Kidney (tissue), 13 donors: ENCODE measurements at regions not wholly inside any gene's neighbourhood (a gene's known extent, or its start where the extent isn't known, plus 50 kb on each side); places are given as distances from the start of the nearest gene placed in this dataset.
"Not testable (repeated sequence)": the region's sequence is repeated elsewhere in the genome, so short reads cannot be mapped to it uniquely, and the experiment has no call there.

ENCODE experiments used
- DNase-seq, 5 donors: peaks; one replicate each; pipeline ENCODE4 v3.0.0-alpha.2; 2013 to 2020
- FAIRE-seq: peaks from 2 replicates; lab custom pipeline; 2012; peaks lifted over from hg19 to GRCh38; lab: Jason Lieb, UNC
- H3K27ac ChIP-seq, 2 donors: one replicate each; pipeline ENCODE4 v1.7.0; 2013; ENCODE audit warnings: low read depth in 2 of 2, low read length in 2 of 2, inconsistent platforms in 1 of 2
- H3K27me3 ChIP-seq: one replicate; pipeline ENCODE4 v1.7.1; 2013; ENCODE audit warnings: low read length, inconsistent platforms; ENCODE audit not compliant: control insufficient read depth, insufficient read depth
- H3K36me3 ChIP-seq, 3 donors: one replicate each; pipeline versions ENCODE4 v1.7.0 to v1.7.1; 2013; ENCODE audit warnings: low read length in 3 of 3, control low read depth in 1 of 3, inconsistent platforms in 1 of 3; ENCODE audit not compliant: insufficient read depth in 3 of 3, control insufficient read depth in 2 of 3
- H3K4me1 ChIP-seq, 3 donors: one replicate each; pipeline versions ENCODE4 v1.7.0 to v1.7.1; 2013; ENCODE audit warnings: low read length in 3 of 3, inconsistent platforms in 1 of 3, low read depth in 1 of 3; ENCODE audit not compliant: control insufficient read depth in 2 of 3, insufficient read depth in 2 of 3
- H3K4me3 ChIP-seq, 3 donors: one replicate each; pipeline versions ENCODE4 v1.7.0 to v1.8.1; 2013; ENCODE audit warnings: low read length in 3 of 3, control low read depth in 1 of 3, inconsistent platforms in 1 of 3
- H3K9ac ChIP-seq, 3 donors: one replicate each; pipeline versions ENCODE4 v1.7.0 to v1.7.1; 2013; ENCODE audit warnings: low read length in 3 of 3, control low read depth in 1 of 3, inconsistent platforms in 1 of 3
- H3K9me3 ChIP-seq, 3 donors: one replicate each; pipeline versions ENCODE4 v1.7.0 to v1.7.1; 2013; ENCODE audit warnings: low read length in 3 of 3, control low read depth in 1 of 3, inconsistent platforms in 1 of 3; ENCODE audit not compliant: control insufficient read depth in 2 of 3, insufficient read depth in 1 of 3
- intact Hi-C: fragments of 100-400 bp; cut with DNase I; formaldehyde crosslinking; loops from one replicate; pipeline ENCODE4 v1.11.1; 2022
- TF ChIP-seq, protein P1 (sequence below): IDR thresholded peaks from 3 replicates; pipeline ENCODE4 v1.5.1; 2012; ENCODE audit warnings: mild to moderate bottlenecking, moderate library complexity, borderline replicate concordance; ENCODE audit not compliant: insufficient read depth; ENCODE audit errors: extremely low read depth
- donor health status: control.
- donor health status: control.
- donor health status: control.
- donor health status: control.
- donor health status: control.
- donor health status: DM: yes; HTN: yes; CAD: no.
- donor health status: Normal renal cell carcinoma (clear cell type).

DNA sequence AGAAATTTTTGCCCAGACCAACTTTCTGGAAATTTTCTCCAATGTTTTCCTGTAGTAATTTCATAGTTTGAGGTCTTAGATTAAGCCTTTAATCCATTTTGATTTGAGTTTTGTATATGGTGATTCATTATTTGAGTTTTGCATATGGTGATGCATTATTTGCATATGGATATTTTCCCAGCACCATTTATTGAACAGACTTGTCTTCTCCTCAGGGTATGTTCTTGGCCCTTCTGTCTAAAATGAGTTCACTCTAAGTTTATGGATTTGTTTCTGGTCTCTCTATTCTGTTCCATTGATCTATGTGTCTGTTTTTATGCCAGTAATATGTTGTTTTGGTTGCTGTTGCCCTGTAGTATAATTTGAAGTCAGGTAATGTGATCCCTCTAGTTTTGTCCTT is 139.3 kb downstream of the SLC25A46 start:
- Histone ChIP-seq H3K36me3 (no peaks in the 10 kb centered on the region), H3K9ac (no peak overlapping the region), H3K27ac (no peak overlapping the region), H3K4me3 (no peak overlapping the region), H3K9me3 (peaks cover 0 to 2% (median 0%) of the 10 kb centered on the region in 3 donors), H3K27me3 (no peaks in the 10 kb centered on the region), H3K4me1 (no peaks in the 10 kb centered on the region)
- DNase-seq (no peak), FAIRE-seq (no peak)
- intact Hi-C loops = no loop called here
- TF ChIP-seq, protein P1, sequence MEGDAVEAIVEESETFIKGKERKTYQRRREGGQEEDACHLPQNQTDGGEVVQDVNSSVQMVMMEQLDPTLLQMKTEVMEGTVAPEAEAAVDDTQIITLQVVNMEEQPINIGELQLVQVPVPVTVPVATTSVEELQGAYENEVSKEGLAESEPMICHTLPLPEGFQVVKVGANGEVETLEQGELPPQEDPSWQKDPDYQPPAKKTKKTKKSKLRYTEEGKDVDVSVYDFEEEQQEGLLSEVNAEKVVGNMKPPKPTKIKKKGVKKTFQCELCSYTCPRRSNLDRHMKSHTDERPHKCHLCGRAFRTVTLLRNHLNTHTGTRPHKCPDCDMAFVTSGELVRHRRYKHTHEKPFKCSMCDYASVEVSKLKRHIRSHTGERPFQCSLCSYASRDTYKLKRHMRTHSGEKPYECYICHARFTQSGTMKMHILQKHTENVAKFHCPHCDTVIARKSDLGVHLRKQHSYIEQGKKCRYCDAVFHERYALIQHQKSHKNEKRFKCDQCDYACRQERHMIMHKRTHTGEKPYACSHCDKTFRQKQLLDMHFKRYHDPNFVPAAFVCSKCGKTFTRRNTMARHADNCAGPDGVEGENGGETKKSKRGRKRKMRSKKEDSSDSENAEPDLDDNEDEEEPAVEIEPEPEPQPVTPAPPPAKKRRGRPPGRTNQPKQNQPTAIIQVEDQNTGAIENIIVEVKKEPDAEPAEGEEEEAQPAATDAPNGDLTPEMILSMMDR = no peak

DNA sequence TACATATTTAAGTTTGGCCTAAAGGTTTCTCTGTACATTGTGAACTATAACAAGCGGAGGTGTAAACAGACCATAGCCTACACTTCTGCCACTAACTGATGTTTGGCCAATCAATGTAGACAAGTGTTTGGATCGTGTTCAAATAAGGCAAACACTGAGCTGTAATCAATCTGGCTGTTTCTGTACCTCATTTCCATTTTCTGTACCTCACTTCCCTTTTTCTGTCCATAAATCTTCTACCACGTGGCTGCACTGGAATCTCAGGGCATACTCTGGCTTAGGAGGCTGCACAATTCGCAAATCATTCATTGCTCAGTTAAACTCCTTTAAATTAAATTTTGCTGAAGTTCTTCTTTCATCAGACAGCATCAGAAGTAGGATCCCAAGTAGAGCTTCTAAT is 140.9 kb downstream of the SLC25A46 start:
- TF ChIP-seq, protein P1 = no peak
- Histone ChIP-seq H3K27me3 (no peaks in the 10 kb centered on the region), H3K36me3 (no peaks in the 10 kb centered on the region), H3K9me3 (peaks cover 0 to 2% (median 0%) of the 10 kb centered on the region in 3 donors), H3K4me3 (no peak overlapping the region), H3K4me1 (no peaks in the 10 kb centered on the region), H3K27ac (no peak overlapping the region), H3K9ac (no peak overlapping the region)
- FAIRE-seq (no peak), DNase-seq (no peak)
- intact Hi-C loops = no loop called here

DNA sequence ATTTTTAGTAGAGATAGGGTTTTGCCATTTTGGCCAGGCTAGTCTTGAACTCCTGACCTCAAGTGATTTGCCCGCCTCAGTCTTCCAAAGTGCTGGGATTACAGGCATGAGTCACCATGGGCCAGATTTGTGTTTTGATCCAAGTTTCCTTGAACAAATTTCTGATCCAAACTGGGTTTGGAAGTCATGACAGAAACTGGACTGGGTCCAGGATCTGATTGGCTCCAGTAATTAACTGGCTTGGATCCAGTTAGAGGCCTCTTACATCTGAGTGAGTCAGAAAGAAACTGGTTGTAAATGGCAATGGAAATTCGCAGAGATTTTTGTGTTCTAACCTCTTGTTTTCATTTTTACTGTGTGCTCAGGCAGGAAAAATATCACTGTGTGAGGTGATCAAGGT is 141.6 kb downstream of the SLC25A46 start:
- Histone ChIP-seq H3K36me3 (no peaks in the 10 kb centered on the region), H3K4me3 (no peak overlapping the region), H3K27me3 (no peaks in the 10 kb centered on the region), H3K9ac (no peak overlapping the region), H3K4me1 (no peaks in the 10 kb centered on the region), H3K9me3 (peaks cover 0 to 2% (median 0%) of the 10 kb centered on the region in 3 donors), H3K27ac (peak overlapping the region in 1 of 2 donors; percentile 10)
- TF ChIP-seq, protein P1 = no peak
- DNase-seq (peak in 2 of 5 donors; percentile 3 to 49), FAIRE-seq (peak; percentile 13)
- intact Hi-C loops = no loop called here

DNA sequence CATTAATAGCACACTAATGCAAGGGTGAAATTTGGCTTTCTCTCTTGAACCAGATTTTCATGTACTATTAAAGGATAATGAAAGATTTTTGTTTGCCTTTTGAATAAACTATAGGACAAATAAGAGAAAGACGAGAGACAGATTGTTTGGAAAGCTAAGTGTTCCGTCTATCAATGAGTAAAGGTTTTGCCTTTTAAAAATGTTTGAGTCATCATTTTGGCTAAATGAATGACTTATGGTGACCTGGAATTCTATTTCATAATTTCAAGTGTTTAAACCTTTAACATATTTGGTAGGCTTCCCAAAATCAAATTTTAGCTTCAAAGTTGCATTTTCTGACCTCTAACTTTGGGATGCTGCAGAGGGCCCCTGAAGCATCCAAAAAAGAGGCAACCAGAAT is 145.2 kb downstream of the SLC25A46 start:
- no peak overlapping the region for H3K27ac ChIP-seq
- no peaks in the 10 kb centered on the region for H3K27me3 ChIP-seq
- TF ChIP-seq, protein P1 = no peak
- no peaks in the 10 kb centered on the region for H3K4me1 ChIP-seq
- intact Hi-C loops = no loop called here
- DNase-seq (no peak), FAIRE-seq (no peak)
- no peak overlapping the region for H3K9ac ChIP-seq
- H3K4me3 ChIP-seq = no peak overlapping the region
- H3K36me3 ChIP-seq = no peaks in the 10 kb centered on the region
- H3K9me3 ChIP-seq = peaks cover 0 to 2% (median 0%) of the 10 kb centered on the region in 3 donors

DNA sequence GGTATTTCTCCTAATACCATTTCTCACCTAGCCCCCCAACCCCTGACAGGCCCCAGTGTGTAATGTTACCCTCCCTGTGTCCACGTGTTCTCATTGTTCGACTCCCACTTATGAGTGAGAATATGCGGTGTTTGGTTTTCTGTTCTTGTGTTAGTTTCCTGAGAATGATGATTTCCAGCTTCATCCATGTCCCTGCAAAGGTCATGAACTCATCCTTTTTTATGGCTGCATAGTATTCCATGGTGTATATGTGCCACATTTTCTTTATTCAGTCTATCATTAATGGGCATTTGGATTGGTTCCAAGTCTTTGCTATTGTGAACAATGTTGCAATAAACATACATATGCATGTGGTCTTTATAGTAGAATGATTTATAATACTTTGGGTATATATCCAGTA is 148.4 kb downstream of the SLC25A46 start:
- intact Hi-C loops, H3K27me3 ChIP-seq, DNase-seq, H3K36me3 ChIP-seq, H3K4me3 ChIP-seq, H3K4me1 ChIP-seq, H3K9ac ChIP-seq, H3K27ac ChIP-seq, H3K9me3 ChIP-seq, FAIRE-seq: not testable (repeated sequence)
